NT2/D1 (cell line): ENCODE measurements at regions not wholly inside any gene's neighbourhood (a gene's known extent, or its start where the extent isn't known, plus 50 kb on each side); places are given as distances from the start of the nearest gene placed in this dataset.

Experiments used
- SUZ12 ChIP-seq: IDR thresholded peaks from 2 replicates; pipeline ENCODE4 v1.6.1; 2011; ENCODE audit not compliant: insufficient read length, insufficient read depth; ENCODE audit errors: extremely low read depth
- YY1 ChIP-seq: IDR thresholded peaks from 2 replicates; pipeline ENCODE4 v1.6.1; 2011; ENCODE audit not compliant: insufficient read length, insufficient read depth
- ZNF274 ChIP-seq: IDR thresholded peaks from 2 replicates; pipeline ENCODE4 v1.6.1; 2011; ENCODE audit warnings: mild to moderate bottlenecking, low read depth, low read length

- no peak for TF ChIP-seq YY1
- TF ChIP-seq SUZ12, result no peak
- no peak for TF ChIP-seq ZNF274
These were observed 333.0 kb downstream of the TNS1 start for GRCh38 chr2:217669831-217670230.
